ENCODE measurements at regions not wholly inside any gene's neighbourhood (a gene's known extent, or its start where the extent isn't known, plus 50 kb on each side); places are given as distances from the start of the nearest gene placed in this dataset.

DNA sequence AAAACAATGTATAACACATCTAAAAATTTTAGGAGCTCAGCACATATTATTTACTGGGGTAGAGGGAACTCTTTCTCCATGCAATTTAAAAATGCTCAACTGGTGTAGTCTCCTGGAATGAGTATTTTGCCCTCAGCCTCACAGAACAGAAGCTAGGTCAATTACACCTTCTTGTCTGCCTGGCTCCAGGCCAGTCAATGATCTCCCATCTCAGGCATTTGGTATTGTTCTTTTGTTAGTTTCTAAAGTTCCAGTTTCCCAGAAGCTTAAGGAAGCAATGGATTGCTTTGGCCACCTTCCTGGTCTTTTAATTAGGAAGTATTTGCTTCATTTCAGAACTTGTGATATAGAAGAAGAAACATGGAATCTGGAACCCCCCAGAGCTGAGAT lies 360.3 kb upstream of the ASIC2 start:
- TF ChIP-seq, protein P1, sequence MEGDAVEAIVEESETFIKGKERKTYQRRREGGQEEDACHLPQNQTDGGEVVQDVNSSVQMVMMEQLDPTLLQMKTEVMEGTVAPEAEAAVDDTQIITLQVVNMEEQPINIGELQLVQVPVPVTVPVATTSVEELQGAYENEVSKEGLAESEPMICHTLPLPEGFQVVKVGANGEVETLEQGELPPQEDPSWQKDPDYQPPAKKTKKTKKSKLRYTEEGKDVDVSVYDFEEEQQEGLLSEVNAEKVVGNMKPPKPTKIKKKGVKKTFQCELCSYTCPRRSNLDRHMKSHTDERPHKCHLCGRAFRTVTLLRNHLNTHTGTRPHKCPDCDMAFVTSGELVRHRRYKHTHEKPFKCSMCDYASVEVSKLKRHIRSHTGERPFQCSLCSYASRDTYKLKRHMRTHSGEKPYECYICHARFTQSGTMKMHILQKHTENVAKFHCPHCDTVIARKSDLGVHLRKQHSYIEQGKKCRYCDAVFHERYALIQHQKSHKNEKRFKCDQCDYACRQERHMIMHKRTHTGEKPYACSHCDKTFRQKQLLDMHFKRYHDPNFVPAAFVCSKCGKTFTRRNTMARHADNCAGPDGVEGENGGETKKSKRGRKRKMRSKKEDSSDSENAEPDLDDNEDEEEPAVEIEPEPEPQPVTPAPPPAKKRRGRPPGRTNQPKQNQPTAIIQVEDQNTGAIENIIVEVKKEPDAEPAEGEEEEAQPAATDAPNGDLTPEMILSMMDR (IDR thresholded peaks at IDR 0.05) = no peak
- TF ChIP-seq POLR2A (IDR thresholded peaks at IDR 0.05) = no peak
